AML-193 (cell line): ENCODE measurements at regions not wholly inside any gene's neighbourhood (a gene's known extent, or its start where the extent isn't known, plus 50 kb on each side); places are given as distances from the start of the nearest gene placed in this dataset.

ENCODE experiments used
- DNase-seq, 2 experiments: peaks; one replicate each; lab custom pipeline; 2025; lab: John Stamatoyannopoulos, UW

DNA sequence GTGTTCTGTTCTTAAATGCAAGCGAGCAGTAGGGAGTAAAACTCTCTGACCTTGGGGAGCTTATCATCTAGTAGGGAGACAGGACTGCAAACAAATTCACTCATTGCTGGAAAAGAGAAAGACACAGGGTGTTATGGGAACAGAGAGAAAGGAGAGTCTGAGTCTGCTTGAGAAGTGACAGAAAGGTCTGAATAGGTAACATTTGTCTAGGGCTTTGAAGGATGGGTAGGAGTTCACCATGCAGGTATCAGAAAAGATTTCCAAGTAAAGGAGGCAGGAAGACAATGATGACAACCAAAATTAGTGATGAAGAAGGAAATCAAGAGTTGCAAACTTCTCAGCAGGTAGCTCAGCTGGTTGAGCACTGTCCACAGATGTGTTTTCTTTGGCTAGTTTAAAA lies 93.6 kb upstream of the GPR139 start:
- no peak for DNase-seq

DNA sequence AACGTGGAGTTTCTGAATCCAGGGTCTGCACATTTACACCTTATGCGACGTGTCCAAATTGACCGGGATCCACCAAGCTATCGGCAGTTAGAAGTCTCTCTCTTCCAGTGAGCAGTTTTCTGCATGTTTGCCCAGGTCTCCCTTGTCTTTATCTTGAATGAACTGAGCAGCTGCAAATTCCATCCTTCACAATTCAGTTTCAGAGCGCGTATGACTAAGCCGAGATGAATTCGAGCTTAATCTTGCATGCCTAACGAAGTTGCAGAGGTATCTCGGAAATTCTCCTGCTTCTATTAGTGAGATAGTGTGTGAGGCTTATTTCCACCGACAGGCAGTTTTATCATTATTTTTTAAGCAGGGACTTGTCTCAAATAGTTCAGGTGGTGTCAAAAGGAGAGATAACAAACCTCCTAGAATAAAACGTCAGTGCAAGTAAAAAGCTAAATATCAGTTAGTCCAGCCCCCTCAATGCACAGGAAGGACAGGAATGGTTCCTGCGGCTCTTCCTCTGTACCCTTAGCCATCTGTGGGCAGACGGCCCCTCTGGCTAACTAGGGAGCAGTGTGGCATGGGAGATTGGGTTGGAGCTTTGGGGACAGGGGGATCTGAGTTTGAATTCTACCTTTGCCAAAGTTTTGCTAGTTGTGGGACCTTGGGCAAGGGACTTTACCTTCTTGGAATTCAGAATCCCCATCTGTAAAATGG lies 93.0 kb upstream of the GPR139 start:
- no peak for DNase-seq

DNA sequence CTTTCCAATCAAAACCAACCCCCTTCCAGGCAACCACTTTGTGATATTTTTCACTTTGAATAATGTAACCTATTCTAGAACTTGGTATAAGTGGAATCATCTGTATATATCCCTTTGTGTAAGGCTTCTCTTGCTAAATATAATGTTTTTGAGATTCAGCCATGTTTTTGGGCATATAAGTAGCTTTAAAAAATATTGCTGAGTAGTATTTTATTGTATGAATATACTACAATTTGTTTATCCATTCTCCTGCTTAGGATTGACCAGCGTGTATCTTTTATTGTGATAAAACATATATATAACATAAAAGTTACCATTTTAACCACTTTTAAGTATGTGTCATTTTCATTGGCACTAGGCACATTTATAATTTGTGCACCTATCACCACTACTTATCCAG lies 79.8 kb upstream of the GPR139 start:
- no peak for DNase-seq

DNA sequence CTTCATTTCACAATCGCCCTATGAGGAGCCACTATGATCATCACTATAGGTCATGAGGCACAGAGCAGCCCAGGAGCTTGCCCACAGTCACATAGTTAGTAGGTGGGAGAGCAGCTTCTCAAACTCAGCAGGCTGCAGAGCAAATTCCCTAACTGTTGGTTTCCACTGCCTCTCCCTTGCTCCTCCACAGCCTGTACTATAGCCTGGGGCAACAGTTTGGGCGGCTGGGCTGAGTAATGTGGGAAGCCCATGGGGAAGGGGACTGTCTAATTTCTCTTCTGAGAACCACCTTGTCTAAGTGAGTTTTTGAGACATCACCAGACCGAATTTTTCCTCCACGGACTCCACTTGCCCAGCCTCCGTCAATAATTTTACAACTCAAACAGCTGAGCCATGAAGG lies 73.4 kb upstream of the GPR139 start:
- DNase-seq, result no peak

- DNase-seq, result no peak
These were observed 68.3 kb upstream of the GPR139 start for GRCh38 chr16:20141956-20142355.

DNA sequence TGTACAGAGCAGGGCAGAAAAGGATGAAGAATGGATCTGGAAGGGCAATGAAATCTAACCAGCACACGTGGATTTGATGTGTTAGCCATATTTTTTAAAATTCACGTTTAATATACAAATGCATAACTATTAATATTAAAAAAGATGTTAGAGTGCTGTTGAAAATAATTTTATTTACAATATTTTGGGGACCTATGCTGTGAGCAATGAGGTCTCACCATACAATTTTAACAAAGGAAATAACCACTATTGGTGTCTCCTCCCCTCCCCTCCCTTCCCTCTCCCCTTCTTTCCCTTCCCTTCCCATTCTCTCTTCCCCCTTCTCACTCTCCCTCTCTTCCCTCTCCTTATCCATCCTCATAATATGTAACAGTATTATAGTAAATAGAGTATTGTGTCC lies 64.2 kb upstream of the GPR139 start:
- no peak for DNase-seq

- DNase-seq, result no peak
These were observed 63.5 kb upstream of the GPR139 start for GRCh38 chr16:20137194-20137593.

DNA sequence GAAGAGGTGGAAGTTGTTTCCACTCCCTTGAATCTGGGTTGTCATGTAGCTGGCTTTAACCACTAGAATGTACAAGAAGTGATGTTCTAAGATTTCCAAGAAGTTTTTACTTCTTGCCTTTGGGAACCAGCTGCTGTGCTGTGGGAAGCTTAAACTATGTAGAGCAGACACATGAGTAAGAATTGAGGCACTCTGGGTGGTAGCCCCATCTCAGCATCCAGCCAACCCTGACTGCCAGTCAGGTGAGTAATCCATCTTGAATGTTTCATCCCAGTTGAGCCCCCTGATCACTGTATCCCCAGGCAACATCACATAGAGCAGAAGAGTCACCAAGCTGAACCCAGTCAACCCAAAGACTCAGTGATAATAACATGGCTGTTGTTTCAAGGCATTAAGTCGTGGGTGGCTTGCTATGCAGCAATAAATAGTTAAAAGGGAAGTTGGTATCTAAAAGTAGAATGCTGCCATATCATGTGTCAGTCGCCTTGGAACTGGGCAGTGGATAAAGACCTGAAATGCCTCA lies 62.8 kb upstream of the GPR139 start:
- no peak for DNase-seq

- no peak for DNase-seq
These were observed 55.7 kb upstream of the GPR139 start for GRCh38 chr16:20129375-20129774.
